GM23338 (cell line): ENCODE measurements at regions not wholly inside any gene's neighbourhood (a gene's known extent, or its start where the extent isn't known, plus 50 kb on each side); places are given as distances from the start of the nearest gene placed in this dataset.

Source experiments
- ATAC-seq: fragments of 200-7000 bp; cut with Tn5 transposase; 3 replicates; pipeline ENCODE4 v1.9.1; 2020
- DNase-seq: peaks from one replicate; pipeline ENCODE4 v3.0.0-alpha.2; 2015; ENCODE audit warnings: low spot score
- H2AFZ ChIP-seq: fragments of 200-600 bp; sonication (generic); 2 replicates; pipeline ENCODE4 v1.8.0; 2016; ENCODE audit warnings: antibody characterized with exemption, mild to moderate bottlenecking, moderate library complexity
- H3F3A ChIP-seq: fragments of 200-600 bp; sonication (generic); replicated peaks from 2 replicates; pipeline ENCODE4 v1.8.0; 2017; ENCODE audit warnings: antibody characterized with exemption, mixed run types, low read depth
- H3K27ac ChIP-seq: fragments of 200-600 bp; sonication (generic); 2 replicates; pipeline ENCODE4 v1.6.1; 2016; ENCODE audit warnings: low read depth
- H3K27me3 ChIP-seq: fragments of 200-600 bp; sonication (generic); 2 replicates; pipeline ENCODE4 v1.8.0; 2016; ENCODE audit warnings: mild to moderate bottlenecking, mixed run types, moderate library complexity; ENCODE audit not compliant: insufficient read depth
- H3K36me3 ChIP-seq: fragments of 200-600 bp; sonication (generic); 2 replicates; pipeline ENCODE4 v1.8.0; 2016; ENCODE audit warnings: mild to moderate bottlenecking; ENCODE audit not compliant: insufficient read depth
- H3K4me1 ChIP-seq: fragments of 200-600 bp; sonication (generic); 2 replicates; pipeline ENCODE4 v1.8.0; 2016; ENCODE audit warnings: mild to moderate bottlenecking, moderate library complexity; ENCODE audit not compliant: insufficient read depth
- H3K4me2 ChIP-seq: fragments of 200-600 bp; sonication (generic); 2 replicates; pipeline ENCODE4 v1.7.1; 2017; ENCODE audit warnings: mixed run types
- H3K4me3 ChIP-seq: fragments of 200-600 bp; sonication (generic); 2 replicates; pipeline ENCODE4 v1.6.1; 2016; ENCODE audit warnings: mixed run types
- H3K79me2 ChIP-seq: fragments of 200-600 bp; sonication (generic); replicated peaks from 2 replicates; pipeline ENCODE4 v1.8.0; 2017; ENCODE audit warnings: mild to moderate bottlenecking; ENCODE audit not compliant: insufficient read depth
- H3K9me2 ChIP-seq: fragments of 200-600 bp; sonication (generic); 2 replicates; pipeline ENCODE4 v1.8.0; 2017; ENCODE audit not compliant: insufficient read depth
- H4K20me1 ChIP-seq: fragments of 200-600 bp; sonication (generic); replicated peaks from 2 replicates; pipeline ENCODE4 v1.8.0; 2017; ENCODE audit warnings: mild to moderate bottlenecking; ENCODE audit not compliant: insufficient read depth
- H3K27ac Mint-ChIP-seq: 2 replicates; pipeline ENCODE4 v1.8.0; 2020; ENCODE audit warnings: inconsistent platforms, mild to moderate bottlenecking, moderate library complexity, mixed read lengths
- H3K27me3 Mint-ChIP-seq: 3 replicates; pipeline ENCODE4 v1.8.0; 2022; ENCODE audit warnings: low read depth, mild to moderate bottlenecking, moderate library complexity, mixed read lengths, inconsistent platforms; ENCODE audit not compliant: insufficient read depth, poor library complexity
- H3K36me3 Mint-ChIP-seq: 3 replicates; pipeline ENCODE4 v1.8.0; 2021; ENCODE audit warnings: low read depth, mild to moderate bottlenecking, inconsistent platforms, moderate library complexity, mixed read lengths
- H3K4me1 Mint-ChIP-seq: 3 replicates; pipeline ENCODE4 v1.8.0; 2020; ENCODE audit warnings: mild to moderate bottlenecking, inconsistent platforms, mixed read lengths
- H3K4me3 Mint-ChIP-seq: 3 replicates; pipeline ENCODE4 v1.8.0; 2021; ENCODE audit warnings: moderate library complexity, mild to moderate bottlenecking, inconsistent platforms, mixed read lengths
- H3K9me3 Mint-ChIP-seq: 3 replicates; pipeline ENCODE4 v1.8.0; 2020; ENCODE audit warnings: moderate library complexity, mild to moderate bottlenecking, inconsistent platforms, mixed read lengths
- CREB1 ChIP-seq: fragments of 250-450 bp; sonication (Bioruptor Pico); IDR thresholded peaks from 2 replicates; pipeline ENCODE4 v1.5.0; 2020; ENCODE audit warnings: low read depth, mild to moderate bottlenecking, moderate library complexity
- CTCF ChIP-seq, 2 experiments: fragments of 200-600 bp in 1 of 2; sonication (generic) in 1 of 2; conservative IDR thresholded peaks; 2 replicates each; pipeline versions ENCODE4 v1.5.1 to v1.6.1; 2016 to 2017; ENCODE audit warnings: antibody characterized with exemption in 2 of 2, low read depth in 2 of 2, mild to moderate bottlenecking in 2 of 2, moderate library complexity in 1 of 2
- ETS1 ChIP-seq: IDR thresholded peaks from 2 replicates; pipeline ENCODE4 v1.6.1; 2016; ENCODE audit warnings: antibody characterized with exemption
- EZH2 ChIP-seq: fragments of 200-600 bp; sonication (generic); IDR thresholded peaks from one replicate; pipeline ENCODE4 v1.8.0; 2017; ENCODE audit warnings: antibody characterized with exemption, mild to moderate bottlenecking, low read depth; ENCODE audit not compliant: unreplicated experiment
- JUNB ChIP-seq: IDR thresholded peaks from one replicate; pipeline ENCODE4 v1.6.1; 2016; ENCODE audit warnings: antibody characterized with exemption; ENCODE audit not compliant: unreplicated experiment
- NANOG ChIP-seq: IDR thresholded peaks from 2 replicates; pipeline ENCODE4 v1.6.1; 2016; ENCODE audit warnings: antibody characterized with exemption, borderline replicate concordance
- POLR2AphosphoS5 ChIP-seq: IDR thresholded peaks from 2 replicates; pipeline ENCODE4 v1.6.1; 2016; ENCODE audit warnings: antibody characterized with exemption, low read depth
- REST ChIP-seq: IDR thresholded peaks from one replicate; pipeline ENCODE4 v1.6.1; 2018; ENCODE audit warnings: antibody characterized with exemption; ENCODE audit not compliant: unreplicated experiment
- STAT1 ChIP-seq: IDR thresholded peaks from one replicate; pipeline ENCODE4 v1.6.1; 2016; ENCODE audit warnings: antibody characterized with exemption; ENCODE audit not compliant: unreplicated experiment
- ZNF114 ChIP-seq: fragments of 250-450 bp; sonication (Bioruptor Pico); IDR thresholded peaks from 2 replicates; pipeline ENCODE4 v1.5.0; 2020; ENCODE audit warnings: mild to moderate bottlenecking, moderate library complexity
- ZNF331 ChIP-seq: fragments of 250-450 bp; sonication (Bioruptor Pico); IDR thresholded peaks from 2 replicates; pipeline ENCODE4 v1.5.0; 2020; ENCODE audit warnings: low read depth, mild to moderate bottlenecking, moderate library complexity

- DNase-seq (no peak), ATAC-seq (no peak)
- Mint-ChIP-seq H3K9me3 (no peaks in the 10 kb centered on the region), H3K27me3 (peaks cover 2% of the 10 kb centered on the region), H3K4me1 (peaks cover 8% of the 10 kb centered on the region; the same call in 2 of the 3 replicates), H3K27ac (no peak overlapping the region), H3K4me3 (no peak overlapping the region), H3K36me3 (no peaks in the 10 kb centered on the region)
- Histone ChIP-seq H2AFZ (no peak overlapping the region), H3F3A (no peaks in the 10 kb centered on the region), H4K20me1 (no peaks in the 10 kb centered on the region), H3K9me2 (0 out of 2 replicates have a peak, but pooled peaks cover 2% of the 10 kb centered on the region), H3K27ac (no peak overlapping the region), H3K27me3 (no peaks in the 10 kb centered on the region), H3K4me3 (no peak overlapping the region), H3K79me2 (no peaks in the 10 kb centered on the region), H3K4me1 (no peaks in the 10 kb centered on the region), H3K36me3 (no peaks in the 10 kb centered on the region), H3K4me2 (no peak overlapping the region)
- TF ChIP-seq CREB1 (no peak), NANOG (no peak), ZNF114 (no peak), CTCF (conservative IDR thresholded peaks at IDR 0.05; ENCODE audit: low read depth in 2 of 2) (no peak), ETS1 (no peak), REST (no peak), ZNF331 (CRISPR knock-in tag) (no peak), JUNB (no peak), EZH2 (no peak)
Measured at GRCh38 chr15:31930967-31931366, 99.3 kb upstream of the CHRNA7 start.

- Histone ChIP-seq H3K4me2 (no peak overlapping the region), H3F3A (no peaks in the 10 kb centered on the region), H3K27me3 (no peaks in the 10 kb centered on the region), H3K9me2 (0 out of 2 replicates have a peak, but pooled peaks cover 2% of the 10 kb centered on the region), H3K36me3 (no peaks in the 10 kb centered on the region), H4K20me1 (no peaks in the 10 kb centered on the region), H3K27ac (no peak overlapping the region), H3K4me3 (no peak overlapping the region), H2AFZ (peak overlapping the region; percentile 59; the same call in 1 of the 2 replicates), H3K4me1 (no peaks in the 10 kb centered on the region), H3K79me2 (no peaks in the 10 kb centered on the region)
- ATAC-seq, result no peak
- no peak overlapping the region for H3K27ac Mint-ChIP-seq
- H3K36me3 Mint-ChIP-seq, result no peaks in the 10 kb centered on the region
- H3K9me3 Mint-ChIP-seq, result no peaks in the 10 kb centered on the region
- no peak for DNase-seq
- no peak overlapping the region for H3K4me3 Mint-ChIP-seq
- H3K4me1 Mint-ChIP-seq, result peaks cover 8% of the 10 kb centered on the region; the same call in 2 of the 3 replicates
- peaks cover 2% of the 10 kb centered on the region for H3K27me3 Mint-ChIP-seq
- TF ChIP-seq JUNB, result no peak
- TF ChIP-seq POLR2AphosphoS5, result no peak
- TF ChIP-seq STAT1, result no peak
- no peak for TF ChIP-seq CTCF (conservative IDR thresholded peaks at IDR 0.05; ENCODE audit: low read depth in 2 of 2)
- no peak for TF ChIP-seq ETS1
Measured at GRCh38 chr15:31932576-31932975, 97.7 kb upstream of the CHRNA7 start.
